PC-3 (cell line): ENCODE measurements at regions not wholly inside any gene's neighbourhood (a gene's known extent, or its start where the extent isn't known, plus 50 kb on each side); places are given as distances from the start of the nearest gene placed in this dataset.

Experiments used
- ATAC-seq: fragments of 200-7000 bp; cut with Tn5 transposase; 2 replicates; pipeline ENCODE4 v1.9.1; 2020; ENCODE audit warnings: mild to moderate bottlenecking, moderate library complexity
- BruUV-seq: library from RNA; stranded (reverse); fragments of 400-500 nt; replicated peaks from 2 replicates; lab custom pipeline; 2021; lab: Mats Ljungman, UMichigan
- CTCF ChIA-PET: fragments of 300-600 bp; sonication (Branson Sonifier 250); formaldehyde crosslinking; loops from one replicate; lab custom pipeline; 2022; ENCODE audit warnings: antibody characterized with exemption; lab: Charles Lee
- POLR2A ChIA-PET: fragments of 300-600 bp; sonication (Branson Sonifier 250); formaldehyde crosslinking; loops from one replicate; lab custom pipeline; 2022; ENCODE audit warnings: antibody characterized with exemption; ENCODE audit not compliant: unreplicated experiment; lab: Charles Lee
- DNase-seq: peaks from one replicate; pipeline ENCODE4 v3.0.0-alpha.2; 2015
- H2AFZ ChIP-seq: fragments of 300-600 bp; sonication (generic); 2 replicates; pipeline ENCODE4 v1.6.0; 2016; ENCODE audit warnings: antibody characterized with exemption, low read length
- H3F3A ChIP-seq: fragments of 300-600 bp; sonication (generic); one replicate; pipeline ENCODE4 v1.6.0; 2017; ENCODE audit warnings: antibody characterized with exemption, low read length, control low read depth, mild to moderate bottlenecking; ENCODE audit not compliant: unreplicated experiment
- H3K27ac ChIP-seq: fragments of 300-600 bp; sonication (generic); 2 replicates; pipeline ENCODE4 v1.5.1; 2016; ENCODE audit warnings: mild to moderate bottlenecking, low read length
- H3K27me3 ChIP-seq: fragments of 300-600 bp; sonication (generic); 2 replicates; pipeline ENCODE4 v1.6.1; 2016; ENCODE audit warnings: low read length, mixed read lengths
- H3K36me3 ChIP-seq: fragments of 300-600 bp; sonication (generic); 2 replicates; pipeline ENCODE4 v1.6.1; 2016; ENCODE audit warnings: low read depth, mixed run types, low read length, mixed read lengths
- H3K4me1 ChIP-seq: fragments of 300-600 bp; sonication (generic); 2 replicates; pipeline ENCODE4 v1.5.1; 2016; ENCODE audit warnings: low read length; ENCODE audit not compliant: insufficient read depth
- H3K4me2 ChIP-seq: fragments of 300-600 bp; sonication (generic); 2 replicates; pipeline ENCODE4 v1.6.0; 2016; ENCODE audit warnings: low read length
- H3K4me3 ChIP-seq: fragments of 300-600 bp; sonication (generic); 2 replicates; pipeline ENCODE4 v1.5.1; 2016; ENCODE audit warnings: mild to moderate bottlenecking, low read length, mixed read lengths
- H3K79me2 ChIP-seq: fragments of 300-600 bp; sonication (generic); 2 replicates; pipeline ENCODE4 v1.6.1; 2017; ENCODE audit warnings: low read length, mixed read lengths
- H3K9ac ChIP-seq: fragments of 300-600 bp; sonication (generic); 2 replicates; pipeline ENCODE4 v1.6.0; 2016; ENCODE audit warnings: mild to moderate bottlenecking, low read length
- H3K9me2 ChIP-seq: fragments of 300-600 bp; sonication (generic); replicated peaks from 2 replicates; pipeline ENCODE4 v1.6.1; 2016; ENCODE audit warnings: mixed run types, low read length, mixed read lengths
- H3K9me3 ChIP-seq: fragments of 300-600 bp; sonication (generic); 2 replicates; pipeline ENCODE4 v1.6.1; 2016; ENCODE audit warnings: low read length, mixed read lengths
- H4K20me1 ChIP-seq: fragments of 300-600 bp; sonication (generic); 2 replicates; pipeline ENCODE4 v1.6.1; 2016; ENCODE audit warnings: low read length, mixed read lengths
- CTCF ChIP-seq: fragments of 300-600 bp; sonication (generic); conservative IDR thresholded peaks from 2 replicates; pipeline ENCODE4 v1.5.1; 2017; ENCODE audit warnings: antibody characterized with exemption, low read depth, mild to moderate bottlenecking, low read length
- EZH2 ChIP-seq: fragments of 300-600 bp; sonication (generic); IDR thresholded peaks from one replicate; pipeline ENCODE4 v1.6.1; 2017; ENCODE audit warnings: antibody characterized with exemption, mild to moderate bottlenecking, low read length; ENCODE audit not compliant: unreplicated experiment
- EZH2phosphoT487 ChIP-seq: fragments of 300-600 bp; sonication (generic); IDR thresholded peaks from 2 replicates; pipeline ENCODE4 v1.6.1; 2018; ENCODE audit warnings: mild to moderate bottlenecking, antibody characterized with exemption, low read length, borderline replicate concordance
- intact Hi-C: fragments of 100-400 bp; cut with micrococcal nuclease; formaldehyde crosslinking; loops from 2 replicates; pipeline ENCODE4 v1.9.0; 2023

GRCh38 chr6:164274493-164274892 lies 860.0 kb downstream of the QKI start:
- no peaks in the 10 kb centered on the region for H3K4me1 ChIP-seq
- no peaks in the 10 kb centered on the region for H3K79me2 ChIP-seq
- no peaks in the 10 kb centered on the region for H3K9me2 ChIP-seq
- BruUV-seq, result no TSS peak
- H3K9me3 ChIP-seq, result no peaks in the 10 kb centered on the region
- no peak for TF ChIP-seq EZH2phosphoT487
- TF ChIP-seq EZH2, result no peak
- TF ChIP-seq CTCF, result no peak
- H3K27me3 ChIP-seq, result no peaks in the 10 kb centered on the region
- no peak overlapping the region for H3K27ac ChIP-seq
- ChIA-PET CTCF (no interaction called here), POLR2A (no interaction called here)
- no peak for ATAC-seq
- no peaks in the 10 kb centered on the region for H4K20me1 ChIP-seq
- H3K9ac ChIP-seq, result no peak overlapping the region
- intact Hi-C loops, result no loop called here
- H3K4me3 ChIP-seq, result no peak overlapping the region
- H3F3A ChIP-seq, result no peaks in the 10 kb centered on the region
- H2AFZ ChIP-seq, result no peak overlapping the region
- no peaks in the 10 kb centered on the region for H3K36me3 ChIP-seq
- H3K4me2 ChIP-seq, result no peak overlapping the region
- DNase-seq, result no peak

- no peak overlapping the region for H3K4me3 ChIP-seq
- no peaks in the 10 kb centered on the region for H3K36me3 ChIP-seq
- no peaks in the 10 kb centered on the region for H3K9me2 ChIP-seq
- H3K4me1 ChIP-seq, result no peaks in the 10 kb centered on the region
- H3K9me3 ChIP-seq, result no peaks in the 10 kb centered on the region
- no peak overlapping the region for H3K9ac ChIP-seq
- ChIA-PET CTCF (no interaction called here), POLR2A (no interaction called here)
- H3K79me2 ChIP-seq, result no peaks in the 10 kb centered on the region
- H3K27ac ChIP-seq, result no peak overlapping the region
- ATAC-seq, result no peak
- no peak overlapping the region for H2AFZ ChIP-seq
- intact Hi-C loops, result no loop called here
- no peaks in the 10 kb centered on the region for H4K20me1 ChIP-seq
- no peaks in the 10 kb centered on the region for H3F3A ChIP-seq
- no peak for DNase-seq
- no TSS peak for BruUV-seq
- no peak overlapping the region for H3K4me2 ChIP-seq
- no peaks in the 10 kb centered on the region for H3K27me3 ChIP-seq
- TF ChIP-seq EZH2phosphoT487 (no peak), EZH2 (no peak), CTCF (no peak)
Measured at GRCh38 chr6:164273491-164273890, 859.0 kb downstream of the QKI start.

GRCh38 chr6:164266851-164267250 lies 852.3 kb downstream of the QKI start:
- no peaks in the 10 kb centered on the region for H3K79me2 ChIP-seq
- H3K27me3 ChIP-seq, result no peaks in the 10 kb centered on the region
- BruUV-seq, result no TSS peak
- intact Hi-C loops, result no loop called here
- H3K4me1 ChIP-seq, result no peaks in the 10 kb centered on the region
- CTCF ChIA-PET, result no interaction called here
- no peak for DNase-seq
- no peak for ATAC-seq
- no peak overlapping the region for H3K27ac ChIP-seq
- no peak for TF ChIP-seq EZH2phosphoT487
- no peak for TF ChIP-seq CTCF
- no peak for TF ChIP-seq EZH2
- H3K4me3 ChIP-seq, result no peak overlapping the region
- H3K36me3 ChIP-seq, result no peaks in the 10 kb centered on the region
- no peak overlapping the region for H2AFZ ChIP-seq
- H3F3A ChIP-seq, result no peaks in the 10 kb centered on the region
- no peaks in the 10 kb centered on the region for H3K9me3 ChIP-seq
- H4K20me1 ChIP-seq, result no peaks in the 10 kb centered on the region
- H3K4me2 ChIP-seq, result no peak overlapping the region
- H3K9ac ChIP-seq, result no peak overlapping the region
- no peaks in the 10 kb centered on the region for H3K9me2 ChIP-seq
- POLR2A ChIA-PET, result no interaction called here
